GM19438 (cell line): ENCODE measurements at regions not wholly inside any gene's neighbourhood (a gene's known extent, or its start where the extent isn't known, plus 50 kb on each side); places are given as distances from the start of the nearest gene placed in this dataset.
"Not testable (repeated sequence)": the region's sequence is repeated elsewhere in the genome, so short reads cannot be mapped to it uniquely, and the experiment has no call there.

Experiments
- ATAC-seq: cut with Tn5 transposase; IDR thresholded peaks from one replicate; pipeline ENCODE4 v1.9.1; 2021; ENCODE audit warnings: low read depth; ENCODE audit not compliant: unreplicated experiment

- ATAC-seq: not testable (repeated sequence)
Measured at GRCh38 chr12:60603475-60603874, 1007.6 kb downstream of the SLC16A7 start.

GRCh38 chr12:60616400-60616799 is 1020.6 kb downstream of the SLC16A7 start:
- ATAC-seq: no peak

- no peak for ATAC-seq
Measured at GRCh38 chr12:60630796-60631195, 1035.0 kb downstream of the SLC16A7 start.

- ATAC-seq: no peak
Measured at GRCh38 chr12:60644076-60644475, 1048.2 kb downstream of the SLC16A7 start.

GRCh38 chr12:60666895-60667294 is 1071.1 kb downstream of the SLC16A7 start:
- ATAC-seq: no peak

- ATAC-seq: no peak
Measured at GRCh38 chr12:60672949-60673348, 1077.1 kb downstream of the SLC16A7 start.

- ATAC-seq: no peak
Measured at GRCh38 chr12:60684988-60685655, 1089.3 kb downstream of the SLC16A7 start.

GRCh38 chr12:60689137-60689536 is 1093.3 kb downstream of the SLC16A7 start:
- no peak for ATAC-seq

GRCh38 chr12:60693019-60693626 is 1097.3 kb downstream of the SLC16A7 start:
- ATAC-seq: no peak

- no peak for ATAC-seq
Measured at GRCh38 chr12:60704171-60704914, 1108.5 kb downstream of the SLC16A7 start.

- no peak for ATAC-seq
Measured at GRCh38 chr12:60710246-60710645, 1114.4 kb downstream of the SLC16A7 start.

GRCh38 chr12:60714141-60714900 is 1118.5 kb downstream of the SLC16A7 start:
- ATAC-seq: no peak

GRCh38 chr12:60724475-60724874 is 1128.6 kb downstream of the SLC16A7 start:
- no peak for ATAC-seq

GRCh38 chr12:60724984-60725383 is 1129.2 kb downstream of the SLC16A7 start:
- ATAC-seq: no peak

GRCh38 chr12:60752589-60752988 is 1156.8 kb downstream of the SLC16A7 start:
- ATAC-seq: no peak

GRCh38 chr12:60758224-60758623 is 1162.4 kb downstream of the SLC16A7 start:
- no peak for ATAC-seq

- no peak for ATAC-seq
Measured at GRCh38 chr12:60760965-60761364, 1165.1 kb downstream of the SLC16A7 start.

- not testable (repeated sequence) for ATAC-seq
Measured at GRCh38 chr12:60801166-60801565, 1205.3 kb downstream of the SLC16A7 start.

- ATAC-seq: no peak
Measured at GRCh38 chr12:60803147-60803546, 1207.3 kb downstream of the SLC16A7 start.

- no peak for ATAC-seq
Measured at GRCh38 chr12:60805364-60805763, 1209.5 kb downstream of the SLC16A7 start.

GRCh38 chr12:60819794-60820193 is 1224.0 kb downstream of the SLC16A7 start:
- no peak for ATAC-seq
